Prostate gland (tissue), 2 donors: ENCODE measurements at regions not wholly inside any gene's neighbourhood (a gene's known extent, or its start where the extent isn't known, plus 50 kb on each side); places are given as distances from the start of the nearest gene placed in this dataset.

Source experiments
- CTCF ChIP-seq, 4 experiments: fragments of 200-600 bp in 2 of 4; fragments of 450-650 bp in 2 of 4; sonication (generic) in 2 of 4; IDR thresholded peaks; 1 replicate in 3 of 4; 2 replicates in 1 of 4; pipeline ENCODE4 v1.5.1; 2016 to 2019; ENCODE audit warnings: antibody characterized with exemption in 4 of 4, mild to moderate bottlenecking in 2 of 4, moderate library complexity in 2 of 4
- POLR2A ChIP-seq: fragments of 450-650 bp; IDR thresholded peaks from one replicate; pipeline ENCODE4 v1.6.1; 2016; ENCODE audit warnings: antibody characterized with exemption, mild to moderate bottlenecking
- POLR2AphosphoS5 ChIP-seq: sonication (generic); formaldehyde crosslinking; IDR thresholded peaks from one replicate; pipeline ENCODE4 v1.6.1; 2017; ENCODE audit warnings: antibody characterized with exemption

GRCh38 chr6:14981960-14982359, 263.9 kb upstream of the JARID2 start:
- no peak for TF ChIP-seq POLR2A
- TF ChIP-seq CTCF (IDR thresholded peaks at IDR 0.05) = no peak
- TF ChIP-seq POLR2AphosphoS5 = no peak
